HL-60 (cell line): ENCODE measurements at regions not wholly inside any gene's neighbourhood (a gene's known extent, or its start where the extent isn't known, plus 50 kb on each side); places are given as distances from the start of the nearest gene placed in this dataset.

Experiments
- DNase-seq, 2 experiments: peaks; one replicate each; pipeline ENCODE4 v3.0.0-alpha.2; 2010 to 2020; ENCODE audit warnings: low read depth in 1 of 2, low spot score in 1 of 2
- H3K27ac ChIP-seq: fragments of 250-450 bp; sonication (Bioruptor Pico); replicated peaks from 2 replicates; pipeline ENCODE4 v1.5.1; 2020; ENCODE audit warnings: mild to moderate bottlenecking, moderate library complexity
- H3K27me3 ChIP-seq: fragments of 250-450 bp; sonication (Bioruptor Pico); 2 replicates; pipeline ENCODE4 v1.5.1; 2021; ENCODE audit warnings: mild to moderate bottlenecking, moderate library complexity; ENCODE audit not compliant: insufficient read depth, poor library complexity, severe bottlenecking
- H3K4me3 ChIP-seq: replicated peaks from 2 replicates; pipeline ENCODE4 v1.5.1; 2011; ENCODE audit warnings: mild to moderate bottlenecking, control low read depth, low read length; ENCODE audit not compliant: insufficient read depth
- GABPA ChIP-seq: IDR thresholded peaks from 2 replicates; pipeline ENCODE4 v1.6.1; 2012; ENCODE audit warnings: low read depth
- POLR2AphosphoS5 ChIP-seq: IDR thresholded peaks from 2 replicates; pipeline ENCODE4 v1.6.1; 2012; ENCODE audit warnings: low read depth
- SPI1 ChIP-seq: IDR thresholded peaks from 2 replicates; pipeline ENCODE4 v1.6.1; 2012; ENCODE audit warnings: low read depth, mild to moderate bottlenecking, borderline replicate concordance
- TF ChIP-seq, protein P1 (sequence below): IDR thresholded peaks from 2 replicates; pipeline ENCODE4 v1.6.1; 2012; ENCODE audit warnings: low read depth; ENCODE audit not compliant: insufficient replicate concordance
- TF ChIP-seq, protein P2 (sequence below): IDR thresholded peaks from one replicate; pipeline ENCODE4 v1.5.1; 2011; ENCODE audit warnings: low read length, control low read depth, inconsistent platforms; ENCODE audit not compliant: insufficient read depth

DNA sequence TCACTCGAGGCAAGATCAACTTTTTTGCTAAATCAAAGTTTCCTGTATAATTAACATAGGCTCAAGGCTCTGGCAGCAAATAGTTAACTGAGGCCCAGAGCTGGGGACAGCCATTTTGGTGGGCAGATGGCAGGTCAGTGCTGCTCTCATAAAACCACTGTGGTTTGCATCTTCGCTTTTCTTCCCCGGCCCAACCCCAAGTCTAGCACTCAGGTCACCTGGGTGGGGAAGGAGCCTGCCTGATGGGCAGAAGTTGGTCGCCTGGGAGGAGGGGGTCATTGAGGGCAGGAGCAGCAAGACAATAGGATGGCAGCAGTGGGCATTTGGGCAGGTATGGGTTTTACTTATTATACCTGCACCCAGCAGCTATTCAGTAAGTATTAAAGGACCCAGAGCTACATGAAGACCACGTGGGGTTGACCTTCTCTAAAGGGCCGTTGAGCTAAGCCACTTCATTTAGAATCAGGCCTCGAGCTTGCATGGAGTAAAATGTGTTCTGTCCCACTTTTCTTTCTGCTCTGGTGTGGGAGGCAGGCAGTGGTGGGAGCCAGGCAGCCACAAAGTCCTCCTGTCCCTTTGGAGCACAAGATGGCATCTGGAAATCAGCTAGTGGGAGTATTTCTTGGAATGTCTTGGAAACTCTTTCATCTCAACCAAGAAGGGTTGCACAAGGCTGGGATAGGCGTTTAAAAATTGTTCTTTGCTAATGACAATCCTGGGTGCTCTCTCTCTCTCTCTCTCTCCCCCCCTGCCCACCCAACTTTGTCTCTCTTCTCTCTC, 133.4 kb downstream of the SPAG6 start:
- DNase-seq, result no peak
- H3K27me3 ChIP-seq, result peaks cover 2% of the 10 kb centered on the region

DNA sequence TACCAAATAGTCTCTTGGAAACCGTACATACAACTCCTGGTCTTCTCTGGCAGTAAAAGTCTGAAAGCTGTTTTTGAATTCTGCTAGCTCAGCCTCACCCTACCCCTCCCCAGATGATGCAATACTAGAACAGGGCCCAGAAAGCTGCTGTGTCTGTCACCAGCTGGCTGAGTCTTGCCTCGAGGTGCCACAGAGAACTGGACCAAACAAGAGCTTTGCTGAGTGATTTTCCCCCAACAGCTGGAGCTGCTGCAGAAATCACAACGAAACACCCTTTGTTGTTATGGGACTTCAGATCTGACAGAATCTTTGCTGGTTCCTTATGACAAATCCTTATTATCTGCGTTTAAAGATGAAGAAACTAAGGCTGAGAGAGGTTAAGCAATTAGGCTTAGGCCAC, 134.1 kb downstream of the SPAG6 start:
- TF ChIP-seq SPI1 (no peak), POLR2AphosphoS5 (no peak), GABPA (no peak)
- TF ChIP-seq, protein P1, sequence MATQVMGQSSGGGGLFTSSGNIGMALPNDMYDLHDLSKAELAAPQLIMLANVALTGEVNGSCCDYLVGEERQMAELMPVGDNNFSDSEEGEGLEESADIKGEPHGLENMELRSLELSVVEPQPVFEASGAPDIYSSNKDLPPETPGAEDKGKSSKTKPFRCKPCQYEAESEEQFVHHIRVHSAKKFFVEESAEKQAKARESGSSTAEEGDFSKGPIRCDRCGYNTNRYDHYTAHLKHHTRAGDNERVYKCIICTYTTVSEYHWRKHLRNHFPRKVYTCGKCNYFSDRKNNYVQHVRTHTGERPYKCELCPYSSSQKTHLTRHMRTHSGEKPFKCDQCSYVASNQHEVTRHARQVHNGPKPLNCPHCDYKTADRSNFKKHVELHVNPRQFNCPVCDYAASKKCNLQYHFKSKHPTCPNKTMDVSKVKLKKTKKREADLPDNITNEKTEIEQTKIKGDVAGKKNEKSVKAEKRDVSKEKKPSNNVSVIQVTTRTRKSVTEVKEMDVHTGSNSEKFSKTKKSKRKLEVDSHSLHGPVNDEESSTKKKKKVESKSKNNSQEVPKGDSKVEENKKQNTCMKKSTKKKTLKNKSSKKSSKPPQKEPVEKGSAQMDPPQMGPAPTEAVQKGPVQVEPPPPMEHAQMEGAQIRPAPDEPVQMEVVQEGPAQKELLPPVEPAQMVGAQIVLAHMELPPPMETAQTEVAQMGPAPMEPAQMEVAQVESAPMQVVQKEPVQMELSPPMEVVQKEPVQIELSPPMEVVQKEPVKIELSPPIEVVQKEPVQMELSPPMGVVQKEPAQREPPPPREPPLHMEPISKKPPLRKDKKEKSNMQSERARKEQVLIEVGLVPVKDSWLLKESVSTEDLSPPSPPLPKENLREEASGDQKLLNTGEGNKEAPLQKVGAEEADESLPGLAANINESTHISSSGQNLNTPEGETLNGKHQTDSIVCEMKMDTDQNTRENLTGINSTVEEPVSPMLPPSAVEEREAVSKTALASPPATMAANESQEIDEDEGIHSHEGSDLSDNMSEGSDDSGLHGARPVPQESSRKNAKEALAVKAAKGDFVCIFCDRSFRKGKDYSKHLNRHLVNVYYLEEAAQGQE, result no peak
- TF ChIP-seq, protein P2, sequence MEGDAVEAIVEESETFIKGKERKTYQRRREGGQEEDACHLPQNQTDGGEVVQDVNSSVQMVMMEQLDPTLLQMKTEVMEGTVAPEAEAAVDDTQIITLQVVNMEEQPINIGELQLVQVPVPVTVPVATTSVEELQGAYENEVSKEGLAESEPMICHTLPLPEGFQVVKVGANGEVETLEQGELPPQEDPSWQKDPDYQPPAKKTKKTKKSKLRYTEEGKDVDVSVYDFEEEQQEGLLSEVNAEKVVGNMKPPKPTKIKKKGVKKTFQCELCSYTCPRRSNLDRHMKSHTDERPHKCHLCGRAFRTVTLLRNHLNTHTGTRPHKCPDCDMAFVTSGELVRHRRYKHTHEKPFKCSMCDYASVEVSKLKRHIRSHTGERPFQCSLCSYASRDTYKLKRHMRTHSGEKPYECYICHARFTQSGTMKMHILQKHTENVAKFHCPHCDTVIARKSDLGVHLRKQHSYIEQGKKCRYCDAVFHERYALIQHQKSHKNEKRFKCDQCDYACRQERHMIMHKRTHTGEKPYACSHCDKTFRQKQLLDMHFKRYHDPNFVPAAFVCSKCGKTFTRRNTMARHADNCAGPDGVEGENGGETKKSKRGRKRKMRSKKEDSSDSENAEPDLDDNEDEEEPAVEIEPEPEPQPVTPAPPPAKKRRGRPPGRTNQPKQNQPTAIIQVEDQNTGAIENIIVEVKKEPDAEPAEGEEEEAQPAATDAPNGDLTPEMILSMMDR, result no peak
- Histone ChIP-seq H3K4me3 (no peak overlapping the region), H3K27ac (no peak overlapping the region), H3K27me3 (peaks cover 2% of the 10 kb centered on the region)
- no peak for DNase-seq

More for the DNA sequence above, 133.4 kb downstream of the SPAG6 start:
- Histone ChIP-seq H3K27ac (no peak overlapping the region), H3K4me3 (no peak overlapping the region)
- TF ChIP-seq SPI1 (no peak), GABPA (no peak), POLR2AphosphoS5 (no peak)
- TF ChIP-seq, protein P2, result no peak
- TF ChIP-seq, protein P1, result no peak

DNA sequence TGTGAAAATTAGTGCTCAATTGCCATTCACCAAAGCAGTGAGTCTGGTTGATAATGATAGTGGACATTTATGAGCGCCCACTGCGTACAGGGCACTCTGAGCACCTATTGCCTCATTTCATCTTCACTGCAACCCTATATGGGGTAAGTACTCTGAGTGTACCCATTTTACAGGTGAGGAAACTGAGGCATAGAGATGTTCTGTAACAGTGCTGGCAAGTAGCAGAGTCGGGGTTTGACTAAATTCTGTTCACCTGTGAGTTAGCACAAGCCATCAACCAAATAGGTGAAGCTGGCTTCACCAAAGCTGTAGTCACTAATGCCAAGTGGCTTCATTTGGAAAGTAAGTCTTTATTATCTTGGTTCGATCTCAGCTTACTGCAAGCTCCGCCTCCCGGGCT, 135.8 kb downstream of the SPAG6 start:
- H3K4me3 ChIP-seq, result no peak overlapping the region
- DNase-seq, result no peak
- H3K27me3 ChIP-seq, result no peaks in the 10 kb centered on the region
- TF ChIP-seq, protein P2, result no peak
- H3K27ac ChIP-seq, result no peak overlapping the region
